Prostate gland (tissue), 2 donors: ENCODE measurements at regions not wholly inside any gene's neighbourhood (a gene's known extent, or its start where the extent isn't known, plus 50 kb on each side); places are given as distances from the start of the nearest gene placed in this dataset.

Source experiments
- CTCF ChIP-seq, 4 experiments: fragments of 200-600 bp in 2 of 4; fragments of 450-650 bp in 2 of 4; sonication (generic) in 2 of 4; IDR thresholded peaks; 1 replicate in 3 of 4; 2 replicates in 1 of 4; pipeline ENCODE4 v1.5.1; 2016 to 2019; ENCODE audit warnings: antibody characterized with exemption in 4 of 4, mild to moderate bottlenecking in 2 of 4, moderate library complexity in 2 of 4
- POLR2A ChIP-seq: fragments of 450-650 bp; IDR thresholded peaks from one replicate; pipeline ENCODE4 v1.6.1; 2016; ENCODE audit warnings: antibody characterized with exemption, mild to moderate bottlenecking

GRCh38 chr4:96676754-96677435 is 837.0 kb downstream of the PDHA2 start:
- TF ChIP-seq POLR2A (no peak), CTCF (IDR thresholded peaks at IDR 0.05) (no peak)
